ENCODE measurements at regions not wholly inside any gene's neighbourhood (a gene's known extent, or its start where the extent isn't known, plus 50 kb on each side); places are given as distances from the start of the nearest gene placed in this dataset.
"Not testable (repeated sequence)": the region's sequence is repeated elsewhere in the genome, so short reads cannot be mapped to it uniquely, and the experiment has no call there.

DNA sequence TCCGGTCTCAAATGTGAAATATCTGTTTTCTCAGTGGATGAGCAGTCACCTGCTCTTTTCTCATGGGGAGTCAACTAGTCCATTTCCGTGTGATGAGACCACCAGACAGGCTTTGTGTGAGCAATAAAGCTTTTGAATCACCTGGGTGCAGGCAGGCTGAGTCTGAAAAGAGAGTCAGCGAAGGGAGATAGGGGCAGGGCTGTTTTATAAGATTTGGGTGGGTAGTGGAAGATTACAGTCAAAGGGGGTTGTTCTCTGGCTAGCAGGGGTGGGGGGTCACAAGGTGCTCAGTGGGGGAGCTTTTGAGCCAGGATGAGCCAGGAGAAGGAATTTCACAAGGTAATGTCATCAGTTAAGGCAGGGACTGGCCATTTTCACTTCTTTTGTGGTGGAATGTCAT, 176.5 kb upstream of the SERPINE2 start:
- H2BK20ac ChIP-seq (ENCODE audit: low read length); H3K4me2 ChIP-seq (ENCODE audit: insufficient read depth in 1 of 2, low read depth in 2 of 2, low read length in 2 of 2); H2AFZ ChIP-seq (ENCODE audit: low read length); H3K23ac ChIP-seq (ENCODE audit: insufficient read length); H2BK5ac ChIP-seq (ENCODE audit: low read depth, low read length); H3K18ac ChIP-seq (ENCODE audit: extremely low read depth, low read length); FAIRE-seq; H2AK5ac ChIP-seq (ENCODE audit: low read depth, low read length); H3K9ac ChIP-seq (replicated peaks in 1 of 4; ENCODE audit: extremely low read depth in 1 of 4, low read depth in 3 of 4, low read length in 3 of 4); H3K36me3 ChIP-seq (ENCODE audit: control insufficient read depth in 2 of 4, insufficient read depth in 4 of 4, low read length in 3 of 4); POLR2A ChIA-PET (ENCODE audit: partially characterized antibody); H3K79me1 ChIP-seq (ENCODE audit: low read depth, low read length); H4K8ac ChIP-seq (ENCODE audit: extremely low read depth, insufficient read depth, low read length); DNase-seq (ENCODE audit: low read depth in 1 of 2, low spot score in 2 of 2); H3K27ac ChIP-seq (ENCODE audit: low read depth, low read length); H4K5ac ChIP-seq (ENCODE audit: insufficient read length, low read depth, low read length); H3K27me3 ChIP-seq (replicated peaks in 1 of 4; ENCODE audit: control insufficient read depth in 3 of 4, extremely low read depth in 1 of 4, insufficient read depth in 3 of 4, low read length in 3 of 4); H3K14ac ChIP-seq (ENCODE audit: insufficient read length); H3K9me3 ChIP-seq (ENCODE audit: insufficient read depth in 2 of 2, low read depth in 1 of 2, low read length in 1 of 2); H2BK12ac ChIP-seq (ENCODE audit: low read depth, low read length); H4K91ac ChIP-seq (replicated peaks; ENCODE audit: insufficient read length, low read length); H3K4me1 ChIP-seq (replicated peaks in 1 of 4; ENCODE audit: control insufficient read depth in 3 of 4, insufficient read depth in 4 of 4, low read length in 3 of 4); H2BK15ac ChIP-seq (ENCODE audit: low read length); H3K23me2 ChIP-seq (ENCODE audit: low read depth, low read length); H3K79me2 ChIP-seq (ENCODE audit: control insufficient read depth in 1 of 2, insufficient read depth in 2 of 2, low read length in 2 of 2); H3K4me3 ChIP-seq (ENCODE audit: extremely low read depth in 1 of 4, insufficient read depth in 2 of 4, low read depth in 3 of 4, low read length in 4 of 4); H2BK120ac ChIP-seq (replicated peaks; ENCODE audit: low read depth, low read length); H3K4ac ChIP-seq (replicated peaks; ENCODE audit: insufficient read length, low read depth, low read length); H4K20me1 ChIP-seq (replicated peaks in 1 of 2; ENCODE audit: control insufficient read depth in 1 of 2, insufficient read depth in 2 of 2, low read length in 2 of 2); H3K56ac ChIP-seq (replicated peaks; ENCODE audit: insufficient read length, low read depth, low read length): not testable (repeated sequence)
- 89% methylated on average over 3 of the region's 3 CpGs; no CpG with 5 or more reads in 1 of the 2 experiments for whole genome bisulfite sequencing, 2 experiments (ENCODE audit: extremely low coverage in 1 of 2, insufficient coverage in 1 of 2, insufficient read length in 1 of 2, insufficient replicate concordance in 2 of 2, low coverage in 1 of 2, low lambda C conversion rate in 2 of 2, missing lambda C conversion rate in 1 of 2)
- CTCF ChIA-PET (ENCODE audit: partially characterized antibody) = interaction anchor here (0.7 kb wide), 1 partner anchor 265 kb away, joined by 4 read pairs; no protein-coding TSS in a partner anchor
